ENCODE measurements at regions not wholly inside any gene's neighbourhood (a gene's known extent, or its start where the extent isn't known, plus 50 kb on each side); places are given as distances from the start of the nearest gene placed in this dataset.

DNA sequence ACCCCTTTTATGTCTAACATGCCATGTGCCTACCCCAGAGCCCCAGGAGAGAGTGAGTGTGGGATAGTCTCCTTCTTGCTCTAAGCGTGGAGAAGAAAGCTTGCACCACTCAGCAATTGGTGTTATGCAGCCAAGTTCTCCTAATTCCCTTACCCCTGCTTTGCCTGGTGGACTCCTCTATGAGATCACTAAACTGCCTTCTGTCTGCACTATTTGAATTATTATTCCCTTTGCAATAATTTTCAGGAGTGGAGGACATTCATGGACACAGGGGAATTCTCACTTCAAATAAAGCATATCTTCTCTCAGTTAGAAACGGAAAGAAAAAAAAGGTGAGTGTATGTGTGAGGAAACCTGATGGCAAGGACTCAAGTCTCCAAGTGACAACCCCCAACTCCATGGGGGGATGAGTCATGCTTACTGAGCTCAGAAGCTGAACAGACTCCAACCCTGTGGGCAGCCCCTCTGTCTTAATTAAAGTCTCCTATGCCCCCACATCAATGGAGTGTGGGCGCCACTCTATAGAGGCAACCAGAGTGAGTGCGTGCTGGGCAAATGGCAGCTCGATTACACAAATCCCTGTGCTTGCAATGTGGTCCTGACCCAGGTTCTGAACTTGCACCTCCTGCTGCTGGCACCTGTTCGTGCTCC lies 381.9 kb downstream of the RAB28 start:
- TF ChIP-seq, protein P1, sequence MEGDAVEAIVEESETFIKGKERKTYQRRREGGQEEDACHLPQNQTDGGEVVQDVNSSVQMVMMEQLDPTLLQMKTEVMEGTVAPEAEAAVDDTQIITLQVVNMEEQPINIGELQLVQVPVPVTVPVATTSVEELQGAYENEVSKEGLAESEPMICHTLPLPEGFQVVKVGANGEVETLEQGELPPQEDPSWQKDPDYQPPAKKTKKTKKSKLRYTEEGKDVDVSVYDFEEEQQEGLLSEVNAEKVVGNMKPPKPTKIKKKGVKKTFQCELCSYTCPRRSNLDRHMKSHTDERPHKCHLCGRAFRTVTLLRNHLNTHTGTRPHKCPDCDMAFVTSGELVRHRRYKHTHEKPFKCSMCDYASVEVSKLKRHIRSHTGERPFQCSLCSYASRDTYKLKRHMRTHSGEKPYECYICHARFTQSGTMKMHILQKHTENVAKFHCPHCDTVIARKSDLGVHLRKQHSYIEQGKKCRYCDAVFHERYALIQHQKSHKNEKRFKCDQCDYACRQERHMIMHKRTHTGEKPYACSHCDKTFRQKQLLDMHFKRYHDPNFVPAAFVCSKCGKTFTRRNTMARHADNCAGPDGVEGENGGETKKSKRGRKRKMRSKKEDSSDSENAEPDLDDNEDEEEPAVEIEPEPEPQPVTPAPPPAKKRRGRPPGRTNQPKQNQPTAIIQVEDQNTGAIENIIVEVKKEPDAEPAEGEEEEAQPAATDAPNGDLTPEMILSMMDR (IDR thresholded peaks at IDR 0.05 in 4 of 5, conservative IDR thresholded peaks at IDR 0.05 in 1 of 5), result no peak
- no peak for TF ChIP-seq POLR2A (IDR thresholded peaks at IDR 0.05)
